CD4-positive, alpha-beta T cell treated with Interleukin-6 at 100 ng/mL for 8 hours (primary cell): ENCODE measurements at regions not wholly inside any gene's neighbourhood (a gene's known extent, or its start where the extent isn't known, plus 50 kb on each side); places are given as distances from the start of the nearest gene placed in this dataset.

Experiments
- DNase-seq: peaks from one replicate; pipeline ENCODE4 v3.0.0-alpha.2; 2020; ENCODE audit warnings: mixed read lengths, low spot score

GRCh38 chr12:125683748-125684381 is 618.6 kb downstream of the AACS start:
- no peak for DNase-seq

GRCh38 chr12:125684968-125685790 is 619.9 kb downstream of the AACS start:
- no peak for DNase-seq

GRCh38 chr12:125685915-125686314 is 620.7 kb downstream of the AACS start:
- no peak for DNase-seq

- DNase-seq, result no peak
These were observed 622.2 kb downstream of the AACS start for GRCh38 chr12:125687403-125687802.

- DNase-seq, result no peak
These were observed 622.6 kb downstream of the AACS start for GRCh38 chr12:125687820-125688219.

GRCh38 chr12:125688223-125688622 is 623.0 kb downstream of the AACS start:
- no peak for DNase-seq

GRCh38 chr12:125688881-125689280 is 623.6 kb downstream of the AACS start:
- DNase-seq, result no peak

GRCh38 chr12:125689576-125690410 is 624.6 kb downstream of the AACS start:
- no peak for DNase-seq

- no peak for DNase-seq
These were observed 625.6 kb downstream of the AACS start for GRCh38 chr12:125690841-125691240.

- no peak for DNase-seq
These were observed 630.8 kb downstream of the AACS start for GRCh38 chr12:125696054-125696453.

GRCh38 chr12:125704803-125705202 is 639.6 kb downstream of the AACS start:
- no peak for DNase-seq

GRCh38 chr12:125720961-125721360 is 655.7 kb downstream of the AACS start:
- no peak for DNase-seq

- no peak for DNase-seq
These were observed 668.9 kb downstream of the AACS start for GRCh38 chr12:125734137-125734536.

- DNase-seq, result no peak
These were observed 673.0 kb downstream of the AACS start for GRCh38 chr12:125738211-125738610.

GRCh38 chr12:125742413-125742812 is 677.2 kb downstream of the AACS start:
- no peak for DNase-seq

- no peak for DNase-seq
These were observed 679.0 kb downstream of the AACS start for GRCh38 chr12:125744201-125744600.

GRCh38 chr12:125755512-125755911 is 690.3 kb downstream of the AACS start:
- DNase-seq, result no peak

- no peak for DNase-seq
These were observed 700.9 kb downstream of the AACS start for GRCh38 chr12:125766091-125766490.

- DNase-seq, result no peak
These were observed 707.2 kb downstream of the AACS start for GRCh38 chr12:125772403-125772802.

GRCh38 chr12:125773033-125773640 is 707.9 kb downstream of the AACS start:
- no peak for DNase-seq

GRCh38 chr12:125775507-125775906 is 710.3 kb downstream of the AACS start:
- no peak for DNase-seq

GRCh38 chr12:125776212-125776611 is 711.0 kb downstream of the AACS start:
- DNase-seq, result no peak
